ENCODE measurements at regions not wholly inside any gene's neighbourhood (a gene's known extent, or its start where the extent isn't known, plus 50 kb on each side); places are given as distances from the start of the nearest gene placed in this dataset.
A peak's percentile ranks its signal among the peaks of the same experiment; 100 is the strongest.
"Not testable (repeated sequence)": the region's sequence is repeated elsewhere in the genome, so short reads cannot be mapped to it uniquely, and the experiment has no call there.

GRCh38 chr3:71994906-71995305, 210.0 kb upstream of the PROK2 start:
- no peak for DNase-seq

DNA sequence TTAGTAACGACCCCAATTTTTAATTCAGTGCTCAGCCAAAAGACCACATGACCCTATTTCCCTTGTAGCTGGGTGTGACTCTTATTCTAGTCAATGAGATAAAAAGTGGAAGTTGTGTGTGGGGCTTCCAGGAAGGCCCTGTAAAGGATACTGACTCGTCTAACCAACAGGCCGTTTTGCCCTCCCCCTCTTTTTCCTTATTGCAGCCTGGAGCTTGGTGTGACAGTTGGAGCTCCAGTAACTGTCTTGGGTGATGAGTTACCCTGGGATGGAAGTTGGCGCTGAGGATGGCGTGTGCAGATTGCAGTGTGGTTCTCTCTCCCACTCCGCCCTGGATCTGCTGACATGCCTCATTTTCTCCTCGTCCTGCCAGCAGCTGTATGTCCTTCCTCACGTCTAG, 209.3 kb upstream of the PROK2 start:
- DNase-seq: no peak

GRCh38 chr3:71991681-71992080, 206.7 kb upstream of the PROK2 start:
- no peak for DNase-seq

DNA sequence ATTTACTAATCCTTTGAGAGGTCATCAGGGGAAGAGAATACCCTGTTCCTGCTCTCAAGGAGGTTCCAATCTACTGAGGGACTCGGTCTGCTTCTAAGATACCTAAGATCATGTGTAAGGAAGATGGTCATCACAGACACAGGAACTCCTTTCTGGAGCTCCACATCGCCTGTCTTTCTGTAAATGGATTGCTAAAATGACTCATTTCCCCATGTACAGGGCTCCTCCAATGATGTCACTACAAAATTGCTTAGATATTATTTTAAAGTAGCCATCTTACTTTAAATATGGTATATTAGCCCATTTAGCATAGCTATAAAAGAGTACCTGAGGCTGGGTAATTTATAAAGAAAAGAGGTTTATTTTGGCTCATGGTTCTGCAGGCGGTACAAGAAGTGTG, 206.1 kb upstream of the PROK2 start:
- no peak for DNase-seq

DNA sequence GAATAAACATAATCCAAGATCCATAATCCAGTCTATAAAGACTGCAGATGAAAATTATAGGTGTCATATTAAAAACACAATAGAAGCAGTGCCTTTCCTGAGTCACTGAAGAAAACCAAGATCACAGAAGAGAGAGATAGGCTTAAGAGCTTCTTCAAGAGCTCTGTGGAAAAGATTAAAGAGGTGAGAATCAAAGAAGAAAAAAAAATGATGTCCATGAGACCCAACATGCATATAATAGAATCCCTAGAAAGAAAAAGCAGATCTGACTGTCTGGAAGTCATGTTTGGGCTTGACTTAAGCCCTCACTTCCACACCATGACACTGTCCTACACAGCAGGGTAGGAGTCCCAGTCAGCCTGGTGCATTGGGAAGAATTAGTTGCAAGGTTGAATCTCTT, 205.6 kb upstream of the PROK2 start:
- DNase-seq: no peak

DNA sequence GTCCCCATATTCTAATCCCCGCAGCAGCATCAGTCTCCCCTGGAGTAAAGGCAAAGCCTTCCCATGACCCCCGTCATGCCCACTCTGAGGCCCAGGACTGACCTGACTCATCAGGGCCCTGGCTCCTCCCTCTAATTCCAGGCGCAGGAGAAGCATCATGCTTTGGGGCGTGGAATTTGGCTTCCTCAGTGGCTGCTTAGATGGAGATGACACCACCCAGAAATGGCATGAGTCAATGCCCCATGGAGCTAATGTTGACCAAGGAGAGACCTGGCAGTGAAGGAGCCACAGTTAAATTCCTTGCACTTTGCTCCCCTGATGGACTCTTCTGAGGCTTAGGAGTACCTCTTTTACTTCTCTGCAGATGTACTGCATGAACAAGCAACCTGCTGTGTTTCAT, 204.2 kb upstream of the PROK2 start:
- no peak for DNase-seq

- no peak for DNase-seq
These were observed 202.9 kb upstream of the PROK2 start for GRCh38 chr3:71987828-71988227.

DNA sequence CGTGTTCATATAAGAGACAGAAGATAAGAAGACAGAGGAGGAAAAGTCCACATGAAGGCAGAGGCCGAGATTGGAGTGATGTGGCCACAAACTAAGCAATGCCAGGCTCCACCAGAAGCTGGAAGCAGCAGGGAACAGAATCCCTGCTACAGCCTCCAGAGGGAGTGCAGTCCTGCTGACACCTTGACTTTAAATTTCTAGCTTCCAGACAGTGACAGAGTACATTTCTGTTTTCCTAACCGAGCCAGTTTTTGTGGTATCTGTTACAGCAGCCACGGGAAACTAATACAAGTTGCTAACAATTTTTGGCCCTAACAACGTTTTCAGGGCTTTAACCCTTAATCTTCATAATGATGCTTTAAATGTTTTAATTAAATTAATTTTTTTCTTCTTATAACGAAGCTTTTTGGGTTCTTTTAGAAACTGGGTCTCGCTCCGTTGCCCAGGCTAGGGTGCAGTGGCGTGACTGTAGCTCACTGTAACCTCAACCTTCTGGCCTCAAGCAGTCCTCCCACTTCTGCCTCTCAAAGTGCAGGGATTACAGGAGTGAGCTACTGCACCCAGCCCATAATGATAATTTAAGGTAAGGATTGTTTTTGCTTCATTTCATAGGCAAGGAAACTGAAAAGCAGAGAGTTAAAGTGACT, 202.3 kb upstream of the PROK2 start:
- DNase-seq: no peak

DNA sequence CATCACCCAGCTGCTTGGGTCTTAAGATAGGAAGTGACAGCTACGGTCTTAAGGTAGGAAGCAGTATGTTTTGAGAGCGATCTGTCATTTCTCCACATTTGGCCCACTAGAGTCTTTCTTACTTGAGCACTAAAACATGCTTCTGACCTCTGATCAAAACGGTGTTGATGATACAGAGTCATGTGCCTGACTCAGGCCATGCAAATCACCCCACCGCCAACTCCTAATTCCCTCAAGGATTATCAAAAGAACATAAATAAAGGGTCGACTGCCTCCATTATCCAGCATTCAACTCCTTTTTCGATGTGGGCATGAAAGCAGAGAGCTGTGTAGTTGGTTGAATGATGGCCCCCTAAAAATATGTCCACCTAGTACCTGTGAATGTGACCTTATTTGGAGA, 201.7 kb upstream of the PROK2 start:
- no peak for DNase-seq

DNA sequence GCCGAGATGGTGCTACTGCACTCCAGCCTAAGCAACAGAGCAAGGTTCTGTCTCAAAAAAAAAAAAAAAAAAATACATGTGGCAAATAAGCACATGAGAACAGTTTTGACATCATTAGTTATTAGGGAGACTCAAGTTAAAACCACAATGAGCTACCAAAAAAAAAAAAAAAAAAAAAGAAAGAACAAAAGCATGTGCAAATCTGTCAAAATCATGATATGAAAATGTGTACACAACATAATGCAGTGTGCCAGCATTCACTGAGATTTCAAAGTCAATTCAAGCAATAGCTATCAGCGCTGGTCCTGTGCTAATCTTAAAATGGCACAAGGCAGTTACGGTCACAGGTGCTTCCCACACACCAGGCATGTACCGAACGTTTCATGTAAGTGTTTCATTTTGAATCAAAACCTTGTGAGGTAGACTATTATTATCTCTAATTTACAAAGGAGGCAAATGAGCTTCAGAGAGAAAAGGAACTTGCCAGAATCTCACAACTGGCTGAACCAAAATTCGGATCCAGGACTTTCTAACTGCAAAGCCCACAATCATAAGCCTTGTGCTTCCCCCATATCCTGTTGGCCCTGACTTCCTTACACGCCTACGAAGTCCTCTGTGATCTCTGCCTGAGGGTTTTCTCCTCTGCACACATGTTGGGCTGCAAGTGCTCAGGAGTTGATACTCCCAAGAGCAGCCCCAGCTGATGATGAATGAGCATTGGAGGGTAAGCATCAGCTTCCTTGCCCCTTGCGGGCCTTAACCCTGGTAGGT, 200.1 kb upstream of the PROK2 start:
- no peak for DNase-seq

DNA sequence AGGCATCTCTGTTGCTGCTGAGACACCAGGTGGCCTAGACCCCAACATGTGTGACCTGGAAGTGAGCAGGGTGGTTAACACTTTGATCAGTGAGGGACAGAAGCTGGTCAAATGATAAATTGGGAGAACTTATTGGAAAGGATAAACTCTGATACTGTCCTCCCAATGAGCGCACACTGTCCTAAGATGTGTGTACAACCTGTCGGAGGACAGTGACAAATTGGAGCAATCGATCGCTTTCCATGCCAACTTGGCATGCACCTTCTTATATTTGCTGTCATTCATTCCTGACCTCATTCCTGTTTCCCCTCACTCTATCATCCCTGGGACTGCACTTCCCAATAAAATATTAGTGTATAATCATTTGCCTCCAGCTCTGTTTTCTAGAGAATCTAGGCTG, 198.7 kb upstream of the PROK2 start:
- no peak for DNase-seq

GRCh38 chr3:71982506-71983258, 197.7 kb upstream of the PROK2 start:
- DNase-seq: not testable (repeated sequence)

DNA sequence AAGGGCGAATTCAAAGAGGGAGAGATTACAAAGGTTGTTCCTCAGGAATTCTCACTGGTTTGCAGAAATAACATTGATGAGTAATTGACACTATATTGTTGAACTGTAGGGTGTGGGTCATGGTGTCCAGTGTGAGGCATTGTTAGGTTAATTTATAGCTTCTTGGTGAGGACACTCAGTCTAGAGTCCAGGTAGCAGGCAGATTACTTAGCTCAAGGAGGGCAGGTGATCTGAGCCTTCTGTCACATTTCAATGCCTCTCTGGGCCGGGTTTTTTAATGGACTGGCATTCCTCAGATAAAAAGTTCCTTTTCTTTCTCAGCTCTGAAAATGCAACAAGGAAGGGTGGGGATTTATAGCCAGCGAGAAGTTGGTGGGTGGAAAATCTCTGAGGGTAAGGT, 194.2 kb upstream of the PROK2 start:
- DNase-seq: no peak

DNA sequence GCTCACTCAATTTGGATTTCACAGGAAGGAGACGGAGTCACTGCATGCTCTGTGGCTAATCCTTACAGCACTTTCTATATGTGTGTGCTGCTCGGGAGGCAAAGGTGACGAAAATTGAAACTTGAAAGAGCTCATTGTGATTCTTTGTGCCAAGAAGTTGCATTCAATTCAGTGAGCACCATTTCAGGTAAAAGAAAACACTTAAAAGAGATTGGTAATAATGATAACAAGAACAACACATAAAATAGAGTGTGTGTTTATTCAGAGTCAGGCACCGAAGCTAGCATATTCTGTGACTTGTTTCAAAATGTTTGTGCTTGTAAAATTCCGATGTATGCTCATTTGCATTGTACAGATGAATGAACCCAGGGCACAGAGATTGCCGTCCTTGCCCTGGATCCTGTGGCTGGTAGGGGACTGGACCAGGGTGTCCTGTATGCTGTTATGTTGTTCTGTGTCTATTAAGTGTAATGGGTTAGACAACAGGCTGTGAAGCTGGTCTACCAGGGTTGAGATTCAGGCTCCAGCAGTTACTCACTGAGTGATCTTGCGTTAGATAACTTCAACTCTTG, 193.3 kb upstream of the PROK2 start:
- no peak for DNase-seq

DNA sequence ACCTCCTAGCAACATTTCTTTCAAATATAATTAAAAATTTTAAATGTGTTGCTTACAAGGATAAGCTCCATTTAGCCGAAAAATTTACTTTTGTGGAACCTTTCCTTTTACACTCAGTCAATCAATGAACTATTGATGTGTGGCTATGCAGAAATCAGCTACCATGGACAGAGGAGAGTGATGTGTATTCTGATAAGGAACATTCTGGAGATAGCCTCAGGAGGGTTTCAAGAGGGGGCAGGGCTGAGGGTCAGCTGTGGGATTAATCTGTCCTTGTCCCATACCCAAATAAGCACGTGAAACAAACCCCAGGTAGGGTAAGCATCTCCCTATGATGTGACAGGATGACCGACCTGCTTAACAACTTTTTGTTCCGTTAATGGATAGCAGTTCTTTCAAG, 192.6 kb upstream of the PROK2 start:
- DNase-seq: no peak

GRCh38 chr3:71975573-71975972, 190.6 kb upstream of the PROK2 start:
- no peak for DNase-seq

GRCh38 chr3:71974786-71975185, 189.8 kb upstream of the PROK2 start:
- DNase-seq: no peak

GRCh38 chr3:71973274-71974030, 188.5 kb upstream of the PROK2 start:
- peak; percentile 26 for DNase-seq

DNA sequence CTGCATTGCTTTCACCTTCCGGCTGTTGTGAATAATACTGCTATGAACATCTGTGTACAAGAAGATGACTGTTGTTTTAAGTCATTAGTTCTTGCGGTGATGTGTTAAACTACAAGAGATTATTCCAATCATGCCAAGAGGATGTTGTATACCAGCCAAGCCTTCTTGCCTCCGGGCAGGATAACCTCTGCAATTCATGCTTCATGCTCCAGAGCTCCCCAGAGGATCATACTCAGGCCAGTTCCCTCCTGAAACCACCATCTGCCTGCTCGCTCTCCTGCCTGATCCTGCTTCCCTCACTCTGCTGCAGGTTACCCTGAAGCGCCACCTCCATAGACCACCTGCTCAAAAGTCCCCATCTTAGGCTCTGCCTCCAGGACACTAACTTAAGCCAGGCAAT, 187.1 kb upstream of the PROK2 start:
- DNase-seq: no peak

- no peak for DNase-seq
These were observed 183.6 kb upstream of the PROK2 start for GRCh38 chr3:71968544-71968943.

GRCh38 chr3:71966185-71966584, 181.2 kb upstream of the PROK2 start:
- DNase-seq: no peak

DNA sequence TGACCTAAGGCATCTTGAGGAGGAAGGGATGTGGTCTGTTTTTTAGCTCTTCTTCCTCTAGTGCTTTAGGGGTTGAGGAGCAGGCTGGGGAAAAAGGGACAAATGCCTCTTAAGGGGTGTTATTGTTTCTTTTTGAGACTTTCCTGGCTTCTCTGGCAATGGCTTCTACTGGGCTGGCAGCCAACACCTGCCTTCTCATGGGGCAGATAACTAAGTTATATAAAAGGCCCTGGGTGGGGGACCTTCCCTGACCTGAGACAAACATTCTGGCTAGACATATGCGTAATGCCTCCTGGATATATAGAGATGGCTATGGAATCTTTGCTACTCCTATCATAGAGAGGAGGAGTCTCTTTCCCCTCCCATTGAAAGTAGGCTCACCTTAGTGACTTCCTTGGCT, 179.2 kb upstream of the PROK2 start:
- peak; percentile 35 for DNase-seq

Data from NCI-H1105 treated with DMSO at 0.1 percent for 48 hours (cell line).